IPS-NIHi7 (cell line): ENCODE measurements at regions not wholly inside any gene's neighbourhood (a gene's known extent, or its start where the extent isn't known, plus 50 kb on each side); places are given as distances from the start of the nearest gene placed in this dataset.
A peak's percentile ranks its signal among the peaks of the same experiment; 100 is the strongest.
"Not testable (repeated sequence)": the region's sequence is repeated elsewhere in the genome, so short reads cannot be mapped to it uniquely, and the experiment has no call there.

ENCODE experiments used
- DNase-seq: peaks from one replicate; pipeline ENCODE4 v3.0.0; 2012; ENCODE audit warnings: mixed read lengths; ENCODE audit errors: extremely low spot score

DNA sequence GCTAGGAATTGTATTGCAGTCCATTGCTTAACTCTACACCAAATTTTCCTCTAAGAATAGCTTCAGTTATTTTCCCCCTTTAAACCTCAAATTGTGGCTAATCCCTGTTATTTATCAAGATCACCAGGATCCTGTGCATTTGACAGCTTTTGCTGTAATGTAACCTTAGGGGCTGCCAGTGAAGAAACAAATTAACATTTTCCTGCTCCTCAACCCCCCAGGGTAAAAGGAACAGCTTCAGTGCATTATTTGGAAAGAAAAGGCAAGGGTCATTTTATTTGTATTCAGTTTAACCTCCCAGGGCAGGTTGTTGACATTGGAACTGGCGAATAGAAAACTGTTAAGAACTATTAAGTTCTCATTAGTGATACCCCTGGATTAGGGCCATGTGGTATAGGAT, 57.0 kb downstream of the PCDH20 start:
- DNase-seq: no peak

GRCh38 chr13:61350341-61350740, 65.3 kb downstream of the PCDH20 start:
- no peak for DNase-seq

DNA sequence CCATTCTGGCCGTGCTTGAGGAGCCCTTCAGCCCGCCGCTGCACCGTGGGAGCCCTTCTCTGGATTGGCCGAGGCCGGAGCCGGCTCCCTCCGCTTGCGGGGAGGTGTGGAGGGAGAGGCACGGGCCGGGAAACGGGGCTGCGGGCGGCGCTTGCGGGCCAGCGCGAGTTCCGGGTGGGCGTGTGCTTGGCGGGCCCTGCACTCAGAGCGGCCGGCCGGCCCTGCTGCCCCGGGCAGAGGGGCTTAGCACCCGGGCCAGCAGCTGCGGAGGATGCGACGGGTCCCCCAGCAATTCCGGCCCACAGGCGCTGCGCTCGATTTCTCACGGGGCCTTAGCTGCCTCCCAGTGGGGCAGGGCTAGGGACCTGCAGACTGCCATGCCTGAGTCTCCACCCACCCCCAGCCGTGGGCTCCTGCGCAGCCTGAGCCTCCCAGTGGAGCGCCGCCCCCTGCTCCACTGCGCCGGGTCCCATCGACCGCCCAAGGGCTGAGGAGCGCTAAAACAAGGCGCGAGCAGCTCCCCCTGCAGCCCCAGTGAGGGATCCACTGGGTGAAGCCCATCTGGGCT, 76.5 kb downstream of the PCDH20 start:
- no peak for DNase-seq

DNA sequence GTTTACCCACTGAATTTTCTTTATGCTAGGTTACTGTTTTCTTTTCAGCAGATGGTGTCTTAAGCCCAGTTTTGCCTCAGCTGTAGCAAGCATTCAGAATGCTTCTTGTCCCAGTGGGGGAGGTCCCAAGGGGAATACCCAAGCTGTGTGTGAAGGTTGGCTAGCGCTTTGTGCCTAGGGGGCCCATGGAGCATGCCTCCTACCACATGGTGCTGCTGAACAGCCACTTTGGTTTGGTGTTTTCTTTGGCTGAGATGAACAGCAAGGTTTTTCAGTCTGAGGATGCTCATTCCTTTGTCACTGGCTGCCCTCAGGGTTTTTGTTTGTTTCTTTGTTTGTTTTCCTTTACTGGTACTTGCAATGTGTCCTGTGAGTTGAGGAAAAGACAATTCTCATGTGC, 99.0 kb downstream of the PCDH20 start:
- peak; percentile 18 for DNase-seq

DNA sequence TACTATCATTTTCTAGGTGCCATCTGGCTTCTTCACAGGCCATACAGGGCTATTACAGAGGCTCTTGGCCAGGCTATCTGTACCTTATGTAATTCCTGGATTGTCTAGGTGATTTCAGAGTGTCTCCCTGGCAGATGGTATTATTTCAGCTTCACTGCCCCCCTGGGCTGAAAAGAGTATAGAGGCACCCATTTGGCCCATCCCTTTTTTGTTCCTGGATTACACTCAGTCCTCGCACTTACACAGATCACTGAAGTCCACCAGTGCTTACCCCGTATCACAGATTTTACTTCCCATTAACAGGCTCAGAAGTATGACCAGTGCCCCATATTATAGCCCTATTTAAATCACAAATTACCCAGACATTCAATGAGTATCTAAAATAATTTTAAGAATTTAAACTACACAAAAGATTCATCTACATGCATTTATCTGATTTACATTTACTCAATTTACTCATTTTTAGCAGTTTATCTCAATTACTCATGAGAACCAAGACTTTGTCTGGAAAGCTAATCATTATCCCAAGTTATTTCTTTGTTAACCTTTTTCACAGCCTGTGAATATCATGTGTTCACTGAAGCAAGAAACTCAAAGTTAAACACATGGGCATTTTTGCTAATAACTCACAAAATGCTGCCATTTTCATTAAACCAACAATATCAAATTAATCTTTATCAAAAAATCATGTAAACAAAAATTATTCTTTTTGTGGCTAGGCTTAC, 121.0 kb downstream of the PCDH20 start:
- DNase-seq: no peak

GRCh38 chr13:61286148-61286745, 129.4 kb downstream of the PCDH20 start:
- DNase-seq: peak; percentile 62

DNA sequence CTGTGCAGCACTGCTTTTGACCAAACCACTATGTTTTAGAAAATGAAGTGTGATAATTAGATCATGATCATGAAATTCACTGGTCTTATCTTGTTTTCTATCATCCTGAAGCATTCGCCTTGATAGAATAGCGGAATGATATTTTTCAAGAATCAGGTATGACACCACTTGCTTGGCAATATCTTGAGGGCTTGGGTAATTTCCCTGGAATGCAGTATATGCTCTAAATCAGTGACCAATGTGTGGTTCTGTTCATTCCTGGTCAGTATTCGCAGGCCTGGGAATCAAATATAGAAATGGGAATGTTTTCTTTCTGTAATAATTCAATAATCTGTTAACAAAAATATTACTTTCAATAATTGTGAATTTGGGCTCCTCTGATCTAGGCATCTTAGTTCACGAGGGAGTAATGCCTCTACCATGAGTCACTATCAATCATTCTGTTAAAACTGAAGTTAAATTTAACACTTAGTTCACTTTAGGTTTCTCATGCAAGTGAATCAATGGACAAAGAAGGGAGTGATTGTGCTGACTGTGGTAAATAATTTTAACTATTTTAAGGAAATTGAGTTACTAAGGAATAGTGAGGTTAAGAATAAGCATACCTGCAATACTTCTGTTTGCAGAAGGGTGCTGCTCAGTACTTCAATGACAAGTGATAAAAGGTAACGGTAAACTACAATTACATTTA, 137.9 kb downstream of the PCDH20 start:
- no peak for DNase-seq

GRCh38 chr13:61277088-61277487, 138.6 kb downstream of the PCDH20 start:
- DNase-seq: no peak

DNA sequence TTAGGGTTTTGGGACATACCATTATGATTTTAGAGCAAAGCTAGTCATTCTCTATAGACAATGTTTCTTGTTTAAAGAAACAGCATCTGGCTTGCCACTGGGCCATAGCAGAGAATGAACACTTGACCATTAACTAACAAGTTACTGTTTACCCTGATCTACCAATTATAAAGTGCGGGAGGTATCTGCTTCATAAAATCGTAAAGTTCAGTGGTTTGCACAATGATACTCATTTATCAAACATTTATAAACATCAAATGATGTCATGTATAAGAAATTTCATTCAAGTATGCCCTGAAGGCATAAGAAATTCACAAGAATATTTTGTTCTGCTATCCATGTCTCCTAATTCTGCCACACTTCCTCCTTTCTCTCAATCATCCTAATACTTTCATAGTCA, 139.2 kb downstream of the PCDH20 start:
- DNase-seq: no peak

- DNase-seq: no peak
Observed at GRCh38 chr13:61275736-61276135, 139.9 kb downstream of the PCDH20 start.

GRCh38 chr13:61275251-61275650, 140.4 kb downstream of the PCDH20 start:
- DNase-seq: no peak

- DNase-seq: not testable (repeated sequence)
Observed at GRCh38 chr13:61266896-61267295, 148.8 kb downstream of the PCDH20 start.

GRCh38 chr13:61261746-61262472, 153.7 kb downstream of the PCDH20 start:
- no peak for DNase-seq

- DNase-seq: no peak
Observed at GRCh38 chr13:61258185-61258584, 157.5 kb downstream of the PCDH20 start.

DNA sequence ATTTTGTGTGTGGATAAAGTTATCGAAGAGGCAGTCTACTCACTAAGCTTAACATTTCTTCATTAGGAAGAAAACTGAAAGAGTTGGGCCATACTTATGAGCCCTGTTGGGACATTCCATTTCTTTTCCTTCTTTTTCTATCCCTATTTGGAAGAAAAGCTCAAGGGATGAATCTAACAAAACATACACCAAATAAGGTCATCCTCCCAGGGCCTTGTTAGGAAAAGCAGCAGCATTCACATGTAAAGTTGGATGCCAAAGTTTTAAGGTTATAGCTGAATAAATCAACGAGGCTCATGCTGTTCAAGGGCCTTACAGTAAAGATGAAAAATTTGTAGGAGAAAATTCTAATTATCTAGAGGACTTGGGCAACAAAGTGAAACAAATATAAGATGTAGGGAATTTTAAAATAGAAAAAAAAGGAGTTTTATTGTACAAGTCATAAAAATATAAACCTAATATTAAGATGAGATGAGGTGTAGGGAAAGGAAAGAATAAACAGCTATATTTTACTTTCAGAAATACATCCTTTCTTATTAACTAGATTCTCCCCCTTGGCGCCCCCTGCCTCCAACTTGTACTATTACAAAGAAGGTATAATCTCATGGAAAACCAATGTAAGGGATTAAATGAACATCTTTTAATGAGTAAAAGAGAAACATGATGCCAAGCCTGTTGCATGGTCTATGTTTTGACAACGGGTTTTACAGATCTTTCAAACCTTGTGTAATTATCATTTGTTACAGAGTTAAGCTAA, 160.4 kb downstream of the PCDH20 start:
- DNase-seq: no peak

GRCh38 chr13:61253105-61253877, 162.4 kb downstream of the PCDH20 start:
- no peak for DNase-seq

DNA sequence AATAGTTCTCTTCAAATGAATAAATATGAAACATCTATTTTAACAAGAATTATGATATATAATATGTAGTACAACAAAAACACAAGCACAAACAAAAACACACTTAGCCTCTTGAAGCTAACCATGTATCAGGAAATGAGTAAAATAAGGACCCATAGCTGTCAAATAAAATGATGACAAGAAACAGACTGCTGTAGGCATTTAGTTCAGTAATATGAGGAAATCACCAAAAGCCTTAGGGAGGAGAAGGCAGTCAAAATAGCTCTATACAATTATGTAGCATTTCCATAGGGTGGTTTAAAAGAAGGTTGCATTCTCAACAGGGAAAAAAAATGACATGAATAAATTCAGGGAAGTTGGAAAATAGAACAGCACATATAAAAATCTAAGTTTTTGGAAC, 163.4 kb downstream of the PCDH20 start:
- no peak for DNase-seq

GRCh38 chr13:61247149-61247936, 168.3 kb downstream of the PCDH20 start:
- DNase-seq: peak; percentile 27

- no peak for DNase-seq
Observed at GRCh38 chr13:61246351-61246750, 169.3 kb downstream of the PCDH20 start.

DNA sequence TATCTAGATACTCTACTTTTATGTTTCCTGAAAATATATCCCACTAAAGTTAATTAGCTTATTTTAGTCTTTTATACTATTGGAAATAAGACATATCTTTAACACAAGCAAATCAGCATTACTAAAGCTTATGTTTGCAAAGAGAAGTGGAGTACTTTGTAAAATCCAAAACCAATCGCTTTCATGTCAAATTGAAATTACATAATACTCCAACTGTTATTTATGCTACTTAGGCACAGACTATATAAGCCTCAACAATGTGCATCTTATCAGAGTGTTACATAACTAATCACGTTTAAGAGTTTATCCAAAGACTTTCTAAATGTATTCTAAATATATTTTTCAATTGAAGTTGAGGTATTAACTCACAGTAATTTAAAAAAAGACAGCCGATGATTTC, 200.0 kb downstream of the PCDH20 start:
- DNase-seq: no peak
